Aorta (tissue), 5 donors: ENCODE measurements at regions not wholly inside any gene's neighbourhood (a gene's known extent, or its start where the extent isn't known, plus 50 kb on each side); places are given as distances from the start of the nearest gene placed in this dataset.

Source experiments
- ATAC-seq: fragments of 200-7000 bp; cut with Tn5 transposase; one replicate; pipeline ENCODE4 v1.9.1; 2022; ENCODE audit warnings: moderate library complexity; ENCODE audit not compliant: low FRiP score
- DNase-seq, 2 donors: peaks; one replicate each; pipeline ENCODE4 v3.0.0-alpha.2; 2020
- H3K27ac ChIP-seq, 2 donors: one replicate each; pipeline ENCODE4 v1.5.1; 2013; ENCODE audit warnings: low read length in 2 of 2, mild to moderate bottlenecking in 2 of 2, moderate library complexity in 2 of 2, control low read depth in 1 of 2, inconsistent platforms in 1 of 2, low read depth in 1 of 2
- H3K27me3 ChIP-seq, 2 donors: one replicate each; pipeline ENCODE4 v1.6.1; 2013; ENCODE audit warnings: control low read depth in 1 of 2, low read length in 1 of 2, mild to moderate bottlenecking in 1 of 2, moderate library complexity in 1 of 2; ENCODE audit not compliant: insufficient read depth in 2 of 2, control insufficient read depth in 1 of 2
- H3K36me3 ChIP-seq, 2 donors: one replicate each; pipeline ENCODE4 v1.6.1; 2013; ENCODE audit warnings: control low read depth in 1 of 2, low read length in 1 of 2, mild to moderate bottlenecking in 1 of 2; ENCODE audit not compliant: insufficient read depth in 2 of 2, control insufficient read depth in 1 of 2
- H3K4me1 ChIP-seq, 2 donors: one replicate each; pipeline ENCODE4 v1.6.1; 2013; ENCODE audit warnings: low read length in 2 of 2, control low read depth in 1 of 2, mild to moderate bottlenecking in 1 of 2, moderate library complexity in 1 of 2; ENCODE audit not compliant: insufficient read depth in 2 of 2, control insufficient read depth in 1 of 2
- H3K4me3 ChIP-seq, 2 donors: one replicate each; pipeline ENCODE4 v1.5.1; 2013; ENCODE audit warnings: low read length in 2 of 2, control low read depth in 1 of 2, mild to moderate bottlenecking in 1 of 2
- H3K9me3 ChIP-seq: one replicate; pipeline ENCODE4 v1.6.1; 2013; ENCODE audit warnings: mild to moderate bottlenecking, low read length; ENCODE audit not compliant: control insufficient read depth
- WGBS, 2 donors: extraction: QIAGEN DNeasy Blood & Tissue Kit; methylation state at CpG; one replicate each; pipeline ENCODE4 v1.1.7; 2013; 5-methylcytosine and 5-hydroxymethylcytosine counted together
- intact Hi-C, 2 donors: fragments of 100-400 bp; cut with DNase I; formaldehyde crosslinking; loops; one replicate each; pipeline versions ENCODE4 v1.14.2 to v1.15.0; 2022
- donor health status: healthy with polysubstance abuse.
- donor health status: Bipolar disorder and iron deficiency.
- donor health status: DM: no; HTN: no; CAD: no.
- donor health status: DM: no; HTN: no; CAD: no.
- donor health status: DM: yes; HTN: yes; CAD: no.

GRCh38 chr17:79441356-79442160 lies 169.3 kb downstream of the RBFOX3 start:
- intact Hi-C loops = no loop called here
- WGBS, 2 donors = 74 to 76% methylated on average over 15 of the region's 15 CpGs

GRCh38 chr17:79440251-79440650 lies 170.6 kb downstream of the RBFOX3 start:
- intact Hi-C loops = no loop called here
- DNase-seq = no peak
- H3K9me3 ChIP-seq = no peaks in the 10 kb centered on the region
- H3K27ac ChIP-seq = no peak overlapping the region
- H3K4me1 ChIP-seq = no peaks in the 10 kb centered on the region
- 77 to 82% methylated on average over 14 of the region's 14 CpGs for WGBS, 2 donors
- H3K36me3 ChIP-seq = no peaks in the 10 kb centered on the region
- no peak for ATAC-seq
- no peak overlapping the region for H3K4me3 ChIP-seq
- H3K27me3 ChIP-seq = no peaks in the 10 kb centered on the region

More at GRCh38 chr17:79441356-79442160, 169.3 kb downstream of the RBFOX3 start:
- Histone ChIP-seq H3K36me3 (no peaks in the 10 kb centered on the region), H3K4me3 (no peak overlapping the region), H3K27ac (no peak overlapping the region), H3K9me3 (no peaks in the 10 kb centered on the region), H3K27me3 (no peaks in the 10 kb centered on the region), H3K4me1 (no peaks in the 10 kb centered on the region)
- ATAC-seq (no peak), DNase-seq (no peak)

GRCh38 chr17:79439493-79439892 lies 171.4 kb downstream of the RBFOX3 start:
- no peak overlapping the region for H3K4me3 ChIP-seq
- no peaks in the 10 kb centered on the region for H3K27me3 ChIP-seq
- no peaks in the 10 kb centered on the region for H3K4me1 ChIP-seq
- intact Hi-C loops = no loop called here
- H3K36me3 ChIP-seq = no peaks in the 10 kb centered on the region
- no peaks in the 10 kb centered on the region for H3K9me3 ChIP-seq
- WGBS, 2 donors = 88 to 89% methylated on average over 6 of the region's 6 CpGs
- ATAC-seq (no peak), DNase-seq (no peak)
- H3K27ac ChIP-seq = no peak overlapping the region

- Histone ChIP-seq H3K9me3 (peaks cover 2% of the 10 kb centered on the region), H3K36me3 (no peaks in the 10 kb centered on the region), H3K27ac (no peak overlapping the region), H3K4me1 (no peaks in the 10 kb centered on the region), H3K27me3 (no peaks in the 10 kb centered on the region), H3K4me3 (no peak overlapping the region)
- WGBS, 2 donors = 35 to 43% methylated on average over 23 of the region's 23 CpGs
- intact Hi-C loops = no loop called here
- ATAC-seq (no peak), DNase-seq (no peak)
Measured at GRCh38 chr17:79438546-79439334, 172.1 kb downstream of the RBFOX3 start.

- WGBS, 2 donors = 45 to 49% methylated on average over 4 of the region's 4 CpGs
- no peak overlapping the region for H3K4me3 ChIP-seq
- H3K36me3 ChIP-seq = no peaks in the 10 kb centered on the region
- no peaks in the 10 kb centered on the region for H3K27me3 ChIP-seq
- peaks cover 2% of the 10 kb centered on the region for H3K9me3 ChIP-seq
- H3K4me1 ChIP-seq = no peaks in the 10 kb centered on the region
- H3K27ac ChIP-seq = no peak overlapping the region
- DNase-seq (no peak), ATAC-seq (no peak)
- intact Hi-C loops = no loop called here
Measured at GRCh38 chr17:79438058-79438457, 172.8 kb downstream of the RBFOX3 start.

GRCh38 chr17:79437081-79437480 lies 173.8 kb downstream of the RBFOX3 start:
- H3K36me3 ChIP-seq = no peaks in the 10 kb centered on the region
- H3K4me1 ChIP-seq = no peaks in the 10 kb centered on the region
- no peak overlapping the region for H3K27ac ChIP-seq
- intact Hi-C loops = no loop called here
- no peak for ATAC-seq
- H3K4me3 ChIP-seq = no peak overlapping the region
- H3K27me3 ChIP-seq = no peaks in the 10 kb centered on the region
- WGBS, 2 donors = 49 to 62% methylated on average over 10 to 11 of the region's 11 CpGs
- DNase-seq = no peak
- H3K9me3 ChIP-seq = peaks cover 4% of the 10 kb centered on the region

GRCh38 chr17:79435962-79436361 lies 174.9 kb downstream of the RBFOX3 start:
- intact Hi-C loops = no loop called here
- ATAC-seq (no peak), DNase-seq (no peak)
- no peaks in the 10 kb centered on the region for H3K36me3 ChIP-seq
- H3K27ac ChIP-seq = no peak overlapping the region
- H3K4me3 ChIP-seq = no peak overlapping the region
- no peaks in the 10 kb centered on the region for H3K27me3 ChIP-seq
- H3K4me1 ChIP-seq = no peaks in the 10 kb centered on the region
- H3K9me3 ChIP-seq = peaks cover 4% of the 10 kb centered on the region
- 73 to 74% methylated on average over 8 of the region's 8 CpGs for WGBS, 2 donors

GRCh38 chr17:79435296-79435695 lies 175.6 kb downstream of the RBFOX3 start:
- Histone ChIP-seq H3K4me1 (no peaks in the 10 kb centered on the region), H3K36me3 (no peaks in the 10 kb centered on the region), H3K9me3 (peaks cover 4% of the 10 kb centered on the region), H3K27ac (no peak overlapping the region), H3K27me3 (no peaks in the 10 kb centered on the region), H3K4me3 (no peak overlapping the region)
- DNase-seq = no peak
- intact Hi-C loops = no loop called here
- ATAC-seq = no peak
- 70 to 76% methylated on average over 6 of the region's 6 CpGs for WGBS, 2 donors

- intact Hi-C loops = no loop called here
- H3K27me3 ChIP-seq = no peaks in the 10 kb centered on the region
- DNase-seq (no peak), ATAC-seq (no peak)
- no peak overlapping the region for H3K27ac ChIP-seq
- peaks cover 4% of the 10 kb centered on the region for H3K9me3 ChIP-seq
- no peak overlapping the region for H3K4me3 ChIP-seq
- no peaks in the 10 kb centered on the region for H3K36me3 ChIP-seq
- no peaks in the 10 kb centered on the region for H3K4me1 ChIP-seq
- 92 to 93% methylated on average over 4 of the region's 4 CpGs for WGBS, 2 donors
Measured at GRCh38 chr17:79434215-79434614, 176.6 kb downstream of the RBFOX3 start.
